Islet precursor cell (in vitro differentiated cells): ENCODE measurements at regions not wholly inside any gene's neighbourhood (a gene's known extent, or its start where the extent isn't known, plus 50 kb on each side); places are given as distances from the start of the nearest gene placed in this dataset.

Experiments used
- DNase-seq: peaks from one replicate; pipeline ENCODE4 v3.0.0-alpha.2; 2018

- DNase-seq, result no peak
These were observed 158.2 kb upstream of the MYCN start for GRCh38 chr2:15782009-15782751.

- DNase-seq, result no peak
These were observed 157.5 kb upstream of the MYCN start for GRCh38 chr2:15782769-15783294.

- no peak for DNase-seq
These were observed 156.9 kb upstream of the MYCN start for GRCh38 chr2:15783489-15783888.

DNA sequence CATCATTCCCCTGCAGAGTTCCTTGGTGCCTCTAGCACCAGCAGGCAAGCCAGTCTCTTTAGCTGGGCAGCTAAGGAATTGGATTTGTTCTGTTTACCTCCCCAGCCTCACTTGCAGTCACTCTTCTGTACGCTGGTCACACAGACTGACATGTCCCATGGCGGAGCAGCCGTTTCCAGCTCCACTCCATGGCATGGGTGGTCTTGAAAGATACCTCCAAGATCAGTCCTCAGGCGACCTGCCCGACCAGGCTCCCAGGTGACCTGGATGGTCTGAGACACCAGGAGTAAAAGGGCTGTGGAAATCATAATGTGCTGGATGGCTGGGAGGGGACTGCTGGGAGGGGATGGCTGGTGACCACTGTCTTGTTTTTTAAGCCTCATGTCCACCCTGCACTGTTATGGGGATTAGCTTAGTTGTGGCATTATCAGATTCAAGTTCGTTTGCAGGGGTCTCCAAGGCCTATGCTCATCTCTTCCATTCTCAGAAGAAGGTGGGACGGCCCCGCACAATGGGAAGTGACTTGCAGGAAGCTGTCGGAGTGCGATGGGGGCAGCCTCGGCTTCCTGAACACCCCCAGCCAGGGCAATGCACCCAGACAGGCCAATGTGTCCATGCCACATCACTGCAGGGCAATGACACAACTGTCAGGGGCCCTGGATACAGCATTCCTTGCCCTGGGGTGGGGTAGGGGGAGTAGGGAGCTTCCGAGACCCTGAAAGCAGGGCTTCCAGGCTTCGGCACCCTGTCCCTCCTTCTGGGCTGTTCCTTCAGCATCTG, 156.1 kb upstream of the MYCN start:
- DNase-seq, result no peak

- no peak for DNase-seq
These were observed 155.2 kb upstream of the MYCN start for GRCh38 chr2:15784886-15785801.

- DNase-seq, result no peak
These were observed 154.2 kb upstream of the MYCN start for GRCh38 chr2:15786003-15786654.

DNA sequence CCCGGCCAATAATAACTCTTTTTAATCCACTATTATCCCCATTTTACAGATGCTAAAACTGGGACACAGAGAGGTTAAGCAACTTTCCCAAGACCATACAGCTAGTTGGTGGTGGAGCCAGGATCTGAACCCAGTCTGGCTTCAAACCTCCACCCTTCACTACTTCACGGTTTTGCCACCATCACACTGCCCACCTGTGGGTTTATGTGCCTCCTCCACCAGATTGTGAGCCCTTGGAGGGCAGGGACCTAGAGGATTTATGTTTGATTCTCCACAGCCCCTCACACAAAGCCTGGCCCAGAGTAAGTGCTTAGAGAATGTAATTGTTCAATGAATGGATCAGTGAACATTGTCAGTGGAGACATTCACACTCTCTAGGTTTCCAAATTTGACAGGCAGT, 153.4 kb upstream of the MYCN start:
- no peak for DNase-seq

- no peak for DNase-seq
These were observed 152.6 kb upstream of the MYCN start for GRCh38 chr2:15787535-15788454.

DNA sequence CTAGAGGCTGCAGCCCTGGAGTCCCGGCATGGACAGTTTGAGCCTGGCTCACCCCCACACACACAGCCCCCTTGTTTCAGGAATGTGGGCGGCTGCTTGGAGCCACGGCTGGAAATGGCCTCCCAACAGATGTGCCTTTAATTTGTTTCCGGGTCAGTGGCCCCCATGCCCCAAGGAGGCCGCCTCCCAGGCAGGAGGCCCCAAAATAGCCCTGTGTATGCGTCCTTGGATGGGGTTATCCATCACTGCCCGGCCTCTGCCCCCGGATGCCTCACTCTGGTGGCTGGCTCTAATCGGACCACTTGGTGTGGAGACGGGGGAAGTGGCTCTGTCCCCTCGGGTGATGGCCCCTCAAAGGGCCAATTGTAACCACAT, 151.9 kb upstream of the MYCN start:
- DNase-seq, result no peak

DNA sequence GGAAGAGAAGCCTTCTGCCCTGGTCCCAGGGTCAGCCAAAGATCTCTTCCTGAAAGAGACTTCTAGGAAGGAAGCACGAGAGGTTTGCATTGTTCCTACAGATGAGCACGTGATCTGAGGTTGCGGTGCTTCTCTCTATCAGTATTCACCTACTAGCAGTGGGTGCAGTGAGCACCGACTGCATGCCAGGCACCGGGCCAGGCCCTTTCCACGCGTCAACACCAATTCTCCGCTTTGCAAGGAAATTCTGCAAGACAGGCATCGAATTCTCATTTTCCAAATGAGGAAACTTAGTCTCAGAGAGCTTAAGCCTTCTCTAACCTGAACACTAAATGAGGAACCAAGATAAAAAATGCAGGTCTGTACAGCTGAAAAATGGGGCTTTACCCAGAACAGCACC, 151.5 kb upstream of the MYCN start:
- no peak for DNase-seq

- DNase-seq, result no peak
These were observed 150.8 kb upstream of the MYCN start for GRCh38 chr2:15789381-15790062.

DNA sequence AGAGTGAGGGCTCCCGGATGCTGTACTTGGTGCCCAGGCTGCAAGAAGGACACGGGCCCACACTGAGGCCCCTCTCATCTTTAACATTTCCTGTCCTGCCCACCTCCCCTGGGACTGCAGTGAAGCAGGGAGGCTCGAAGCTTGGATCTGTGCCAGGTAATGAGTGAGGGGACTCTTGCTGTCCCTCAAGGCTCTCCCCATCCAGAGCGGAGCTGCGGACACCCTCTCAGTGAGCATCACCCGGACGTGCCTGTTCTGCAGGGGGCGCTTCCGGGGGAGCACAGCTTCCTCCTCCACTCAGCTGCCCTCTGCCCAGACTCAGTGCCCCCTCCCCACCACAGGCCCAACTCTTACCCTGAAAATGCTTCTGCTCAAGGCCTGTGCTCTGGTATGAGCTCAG, 150.0 kb upstream of the MYCN start:
- DNase-seq, result no peak

- no peak for DNase-seq
These were observed 149.5 kb upstream of the MYCN start for GRCh38 chr2:15790838-15791237.

DNA sequence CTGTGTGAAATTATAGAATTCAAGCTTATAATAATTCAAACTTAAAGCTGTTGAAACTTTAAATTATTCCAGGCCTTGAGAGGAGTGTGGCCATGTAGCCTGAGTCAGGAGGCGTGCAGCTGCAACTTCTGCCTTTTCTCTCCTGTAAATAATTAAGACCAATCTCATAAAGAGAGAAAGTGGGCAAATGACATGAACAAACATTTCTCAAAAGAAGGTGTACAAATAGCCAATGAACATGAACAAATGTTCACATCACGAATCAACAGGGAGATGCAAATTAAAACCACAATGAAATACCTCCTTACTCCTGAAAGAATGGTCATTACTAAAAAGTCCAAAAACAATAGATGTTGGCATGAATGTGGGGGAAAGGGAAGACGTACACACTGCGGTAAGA, 149.1 kb upstream of the MYCN start:
- no peak for DNase-seq

GRCh38 chr2:15792331-15792730, 148.0 kb upstream of the MYCN start:
- DNase-seq, result no peak

DNA sequence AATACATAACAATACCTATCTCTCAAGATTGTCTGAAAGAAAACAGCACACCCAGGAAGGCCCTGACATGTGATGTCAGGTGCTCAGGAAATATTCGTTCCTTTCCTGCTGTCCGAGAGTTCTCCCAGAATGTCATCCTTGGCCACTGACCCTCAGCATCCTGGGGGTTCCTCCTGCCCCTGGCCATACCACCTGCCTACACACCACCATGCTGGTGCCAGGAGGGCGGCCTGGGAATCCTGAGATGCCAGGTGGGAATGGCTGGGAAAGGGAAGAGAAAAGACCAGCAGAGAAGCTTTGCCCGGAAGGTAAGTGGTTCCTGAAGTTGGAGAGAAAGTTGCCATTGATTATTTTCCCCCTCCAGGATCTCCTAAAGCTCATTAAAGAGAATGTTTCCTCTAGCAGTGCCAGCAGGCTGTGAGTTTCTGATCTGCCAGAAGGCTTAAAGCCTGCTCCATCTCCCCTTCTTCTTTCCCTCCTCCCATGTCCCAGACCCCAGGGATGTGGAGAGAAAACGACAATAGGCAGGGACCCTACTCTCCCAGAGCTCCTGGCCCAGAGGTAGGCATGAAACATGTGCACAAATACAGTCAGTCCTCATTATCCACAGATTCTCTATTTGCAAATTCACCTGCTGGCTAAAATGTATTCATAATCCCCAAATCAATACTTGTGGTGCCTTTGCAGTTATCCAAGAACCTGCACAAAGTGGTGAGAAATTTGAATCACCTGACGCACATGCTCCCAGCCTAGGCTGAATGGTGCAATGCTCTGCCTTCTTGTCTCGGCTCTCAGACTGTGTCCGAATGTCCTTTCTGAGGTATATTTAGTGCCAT, 147.1 kb upstream of the MYCN start:
- no peak for DNase-seq

GRCh38 chr2:15793978-15794377, 146.4 kb upstream of the MYCN start:
- no peak for DNase-seq

DNA sequence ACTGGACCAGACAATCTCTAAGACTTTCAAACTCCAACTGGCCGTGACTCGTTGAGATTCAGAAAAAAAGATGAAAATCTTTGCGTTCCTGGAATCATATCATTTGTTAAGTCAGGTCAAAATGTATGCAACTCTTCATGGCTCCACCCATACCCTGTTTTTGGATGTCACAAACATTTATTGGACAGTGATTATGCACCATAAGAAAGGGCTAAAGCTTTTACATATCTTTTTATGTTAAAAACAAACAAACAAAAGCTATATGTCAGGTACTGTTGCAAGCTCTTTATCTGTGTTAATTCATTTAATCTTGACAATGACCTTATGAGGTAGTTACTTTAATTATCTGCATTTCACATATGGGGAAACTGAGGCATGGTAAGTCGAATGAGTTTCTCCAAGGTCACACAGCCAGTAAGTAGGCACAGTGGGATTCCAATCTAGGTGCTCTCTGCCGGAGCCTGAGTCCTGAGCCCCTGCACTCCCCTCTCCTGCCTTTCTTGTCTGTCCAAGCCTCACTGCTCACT, 145.7 kb upstream of the MYCN start:
- DNase-seq, result no peak

GRCh38 chr2:15795426-15795825, 144.9 kb upstream of the MYCN start:
- no peak for DNase-seq
